GM12878 (cell line): ENCODE measurements at regions not wholly inside any gene's neighbourhood (a gene's known extent, or its start where the extent isn't known, plus 50 kb on each side); places are given as distances from the start of the nearest gene placed in this dataset.

Source experiments
- ATAC-seq: fragments of 200-7000 bp; cut with Tn5 transposase; 3 replicates; pipeline ENCODE4 v1.9.1; 2020; ENCODE audit warnings: mild to moderate bottlenecking, moderate library complexity
- BruUV-seq: library from RNA; stranded (reverse); fragments of 400-500 nt; replicated peaks from 2 replicates; lab custom pipeline; 2021; lab: Mats Ljungman, UMichigan
- CTCF ChIA-PET: fragments of 300-600 bp; sonication (Branson Sonifier 250); formaldehyde crosslinking; extraction: SDS; loops from one replicate; lab custom pipeline; 2021; ENCODE audit warnings: inconsistent platforms; lab: Yijun Ruan, JAX
- POLR2A ChIA-PET: fragments of 350-600 bp; formaldehyde crosslinking; extraction: SDS; loops from one replicate; lab custom pipeline; 2021; ENCODE audit warnings: inconsistent platforms; lab: Charles Lee
- RAD21 ChIA-PET: fragments of 300-600 bp; sonication (Branson Sonifier 250); formaldehyde crosslinking; loops from one replicate; lab custom pipeline; 2023; ENCODE audit warnings: antibody characterized with exemption; ENCODE audit not compliant: unreplicated experiment; lab: Charles Lee
- SMC1A ChIA-PET: fragments of 300-600 bp; sonication (Branson Sonifier 250); formaldehyde crosslinking; loops from one replicate; lab custom pipeline; 2023; ENCODE audit not compliant: unreplicated experiment, uncharacterized antibody; lab: Charles Lee
- DNase-seq: peaks from one replicate; pipeline ENCODE4 v3.0.0-alpha.2; 2011; ENCODE audit warnings: low read depth, low spot score
- FAIRE-seq: peaks from 3 replicates; lab custom pipeline; 2011; peaks lifted over from hg19 to GRCh38; lab: Jason Lieb, UNC
- H2AFZ ChIP-seq: 2 replicates; pipeline ENCODE4 v1.6.0; 2011; ENCODE audit warnings: low read depth, low read length, control low read depth; ENCODE audit not compliant: control insufficient read depth
- H3K27ac ChIP-seq: 2 replicates; pipeline ENCODE4 v1.5.1; 2011; ENCODE audit warnings: control low read depth; ENCODE audit not compliant: control insufficient read depth, insufficient read depth
- H3K27me3 ChIP-seq, 2 experiments: replicated peaks in 1 of 2; 2 replicates each; pipeline versions ENCODE4 v1.6.0 to v1.6.1; 2011; ENCODE audit warnings: low read length in 1 of 2; ENCODE audit not compliant: control insufficient read depth in 2 of 2, insufficient read depth in 2 of 2
- H3K36me3 ChIP-seq, 2 experiments: 2 replicates each; pipeline ENCODE4 v1.5.1; 2011; ENCODE audit warnings: low read length in 1 of 2; ENCODE audit not compliant: control insufficient read depth in 2 of 2, insufficient read depth in 2 of 2
- H3K4me1 ChIP-seq: 2 replicates; pipeline ENCODE4 v1.6.1; 2011; ENCODE audit warnings: mild to moderate bottlenecking, low read length, moderate library complexity, mixed read lengths; ENCODE audit not compliant: control insufficient read depth, insufficient read depth
- H3K4me2 ChIP-seq: 2 replicates; pipeline ENCODE4 v1.6.0; 2011; ENCODE audit warnings: control low read depth; ENCODE audit not compliant: control insufficient read depth, insufficient read depth
- H3K4me3 ChIP-seq: fragments of 200-600 bp; sonication (generic); 2 replicates; pipeline ENCODE4 v1.5.1; 2016
- H3K79me2 ChIP-seq: 2 replicates; pipeline ENCODE4 v1.6.0; 2011; ENCODE audit warnings: low read length; ENCODE audit not compliant: control insufficient read depth, insufficient read depth
- H3K9ac ChIP-seq: 2 replicates; pipeline ENCODE4 v1.8.0; 2011; ENCODE audit warnings: low read length, control low read depth, mixed read lengths; ENCODE audit not compliant: control insufficient read depth, insufficient read depth
- H3K9me3 ChIP-seq: replicated peaks from 3 replicates; pipeline ENCODE4 v1.5.1; 2011; ENCODE audit warnings: mild to moderate bottlenecking, low read length; ENCODE audit not compliant: control insufficient read depth, insufficient read depth
- H4K20me1 ChIP-seq: 2 replicates; pipeline ENCODE4 v1.6.0; 2011; ENCODE audit not compliant: control insufficient read depth, insufficient read depth
- BACH1 ChIP-seq: fragments of 450-650 bp; IDR thresholded peaks from 2 replicates; pipeline ENCODE4 v1.6.1; 2017; ENCODE audit warnings: mild to moderate bottlenecking, borderline replicate concordance
- CREM ChIP-seq: IDR thresholded peaks from 2 replicates; pipeline ENCODE4 v1.6.1; 2014; ENCODE audit warnings: antibody characterized with exemption, low read depth
- FOS ChIP-seq: IDR thresholded peaks from 3 replicates; pipeline ENCODE4 v1.6.1; 2011; ENCODE audit warnings: borderline replicate concordance; ENCODE audit not compliant: insufficient read length; ENCODE audit errors: extremely low read depth
- KDM1A ChIP-seq: fragments of 200-600 bp; sonication (generic); IDR thresholded peaks from 2 replicates; pipeline ENCODE4 v1.6.1; 2016; ENCODE audit warnings: borderline replicate concordance
- RCOR1 ChIP-seq: conservative IDR thresholded peaks from 2 replicates; pipeline ENCODE4 v1.6.1; 2012; ENCODE audit warnings: low read depth, low read length, improper control_type of control experiment
- WGBS: methylation state at CpG from one replicate; pipeline ENCODE4 v1.1.6; 2016; ENCODE audit warnings: low lambda C conversion rate; ENCODE audit not compliant: insufficient replicate concordance, insufficient coverage; ENCODE audit errors: missing lambda C conversion rate; 5-methylcytosine and 5-hydroxymethylcytosine counted together
- in situ Hi-C: fragments of 300-500 bp; cut with MboI; formaldehyde crosslinking; loops from 9 replicates; pipeline ENCODE4 v1.14.3; 2018; ENCODE audit warnings: mixed read lengths
- intact Hi-C: fragments of 100-400 bp; cut with micrococcal nuclease; formaldehyde crosslinking; loops from one replicate; pipeline ENCODE4 v1.14.2; 2022; ENCODE audit not compliant: unreplicated experiment
- TF ChIP-seq, protein P1 (sequence below): fragments of 450-650 bp; IDR thresholded peaks from 2 replicates; pipeline ENCODE4 v1.6.1; 2017; ENCODE audit warnings: mild to moderate bottlenecking, moderate library complexity
- TF ChIP-seq, protein P2 (sequence below): fragments of 450-650 bp; formaldehyde crosslinking; IDR thresholded peaks from 2 replicates; pipeline ENCODE4 v1.4.0; 2022; ENCODE audit warnings: mild to moderate bottlenecking, moderate library complexity
- TF ChIP-seq, protein P3 (sequence below): fragments of 450-650 bp; IDR thresholded peaks from 2 replicates; pipeline ENCODE4 v1.6.1; 2016; ENCODE audit warnings: mild to moderate bottlenecking, moderate library complexity, borderline replicate concordance
- TF ChIP-seq, protein P4 (sequence below): IDR thresholded peaks from 2 replicates; pipeline ENCODE4 v1.6.1; 2011; ENCODE audit warnings: borderline replicate concordance, low read depth, mild to moderate bottlenecking, moderate library complexity, low read length; ENCODE audit not compliant: insufficient read depth, poor library complexity, severe bottlenecking

DNA sequence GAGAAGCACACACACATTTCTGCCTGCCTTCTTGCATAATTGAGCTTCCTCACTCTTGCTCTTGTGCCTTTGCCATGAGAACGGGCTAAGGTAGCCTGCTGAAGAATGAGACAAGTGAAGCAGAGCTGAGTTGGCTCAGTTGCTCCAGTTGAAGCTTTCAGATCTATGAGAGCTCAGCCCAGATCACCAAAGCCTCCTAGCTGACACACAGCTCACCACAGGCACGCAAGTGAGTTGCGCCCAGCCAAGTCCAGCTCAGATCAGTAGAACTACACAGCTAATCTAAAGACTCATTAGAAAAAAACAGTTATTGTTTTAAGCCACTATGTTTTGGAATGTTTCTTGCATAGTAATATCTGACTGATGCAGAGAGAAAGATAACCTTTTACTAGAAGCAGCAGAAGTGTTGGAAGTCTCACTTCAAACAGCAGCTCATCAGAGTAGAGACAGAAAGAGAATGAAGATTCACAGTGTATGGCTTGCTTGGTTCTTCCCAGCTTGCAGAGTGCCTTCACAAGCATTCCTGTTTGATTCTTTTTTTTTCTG, 362.4 kb downstream of the MID1IP1 start:
- intact Hi-C loops = loop anchor here (5.0 kb wide), 1 partner anchor 79 kb away; no protein-coding TSS in a partner anchor
- DNase-seq (no peak), ATAC-seq (no peak), FAIRE-seq (no peak)
- H4K20me1 ChIP-seq = no peaks in the 10 kb centered on the region
- H3K27me3 ChIP-seq = no peaks in the 10 kb centered on the region
- H3K27ac ChIP-seq = no peak overlapping the region
- H3K4me1 ChIP-seq = peaks cover 11% of the 10 kb centered on the region
- no peak overlapping the region for H3K9ac ChIP-seq
- ChIA-PET CTCF (interaction anchor here (0.5 to 5.5 kb wide), 9 partner anchors 9 to 268 kb away, joined by 3 to 40 read pairs (median 6); no protein-coding TSS in a partner anchor), RAD21 (interaction anchor here (1.0 to 3.1 kb wide), 7 partner anchors 8 to 86 kb away, joined by 3 to 17 read pairs (median 3); no protein-coding TSS in a partner anchor), POLR2A (no interaction called here), SMC1A (interaction anchor here (0.7 to 2.8 kb wide), 11 partner anchors 9 to 99 kb away, joined by 3 to 13 read pairs (median 6); no protein-coding TSS in a partner anchor)
- no peaks in the 10 kb centered on the region; the same call in 2 of the 3 replicates for H3K9me3 ChIP-seq
- 61% methylated on average over 3 of the region's 3 CpGs for WGBS
- H3K4me2 ChIP-seq = no peak overlapping the region
- in situ Hi-C loops = no loop called here
- no peak overlapping the region for H3K4me3 ChIP-seq
- no TSS peak for BruUV-seq
- no peak overlapping the region for H2AFZ ChIP-seq
- no peaks in the 10 kb centered on the region for H3K79me2 ChIP-seq
- no peaks in the 10 kb centered on the region for H3K36me3 ChIP-seq
- TF ChIP-seq BACH1 (no peak), FOS (no peak), RCOR1 (no peak), CREM (no peak), KDM1A (no peak)
- TF ChIP-seq, protein P1, sequence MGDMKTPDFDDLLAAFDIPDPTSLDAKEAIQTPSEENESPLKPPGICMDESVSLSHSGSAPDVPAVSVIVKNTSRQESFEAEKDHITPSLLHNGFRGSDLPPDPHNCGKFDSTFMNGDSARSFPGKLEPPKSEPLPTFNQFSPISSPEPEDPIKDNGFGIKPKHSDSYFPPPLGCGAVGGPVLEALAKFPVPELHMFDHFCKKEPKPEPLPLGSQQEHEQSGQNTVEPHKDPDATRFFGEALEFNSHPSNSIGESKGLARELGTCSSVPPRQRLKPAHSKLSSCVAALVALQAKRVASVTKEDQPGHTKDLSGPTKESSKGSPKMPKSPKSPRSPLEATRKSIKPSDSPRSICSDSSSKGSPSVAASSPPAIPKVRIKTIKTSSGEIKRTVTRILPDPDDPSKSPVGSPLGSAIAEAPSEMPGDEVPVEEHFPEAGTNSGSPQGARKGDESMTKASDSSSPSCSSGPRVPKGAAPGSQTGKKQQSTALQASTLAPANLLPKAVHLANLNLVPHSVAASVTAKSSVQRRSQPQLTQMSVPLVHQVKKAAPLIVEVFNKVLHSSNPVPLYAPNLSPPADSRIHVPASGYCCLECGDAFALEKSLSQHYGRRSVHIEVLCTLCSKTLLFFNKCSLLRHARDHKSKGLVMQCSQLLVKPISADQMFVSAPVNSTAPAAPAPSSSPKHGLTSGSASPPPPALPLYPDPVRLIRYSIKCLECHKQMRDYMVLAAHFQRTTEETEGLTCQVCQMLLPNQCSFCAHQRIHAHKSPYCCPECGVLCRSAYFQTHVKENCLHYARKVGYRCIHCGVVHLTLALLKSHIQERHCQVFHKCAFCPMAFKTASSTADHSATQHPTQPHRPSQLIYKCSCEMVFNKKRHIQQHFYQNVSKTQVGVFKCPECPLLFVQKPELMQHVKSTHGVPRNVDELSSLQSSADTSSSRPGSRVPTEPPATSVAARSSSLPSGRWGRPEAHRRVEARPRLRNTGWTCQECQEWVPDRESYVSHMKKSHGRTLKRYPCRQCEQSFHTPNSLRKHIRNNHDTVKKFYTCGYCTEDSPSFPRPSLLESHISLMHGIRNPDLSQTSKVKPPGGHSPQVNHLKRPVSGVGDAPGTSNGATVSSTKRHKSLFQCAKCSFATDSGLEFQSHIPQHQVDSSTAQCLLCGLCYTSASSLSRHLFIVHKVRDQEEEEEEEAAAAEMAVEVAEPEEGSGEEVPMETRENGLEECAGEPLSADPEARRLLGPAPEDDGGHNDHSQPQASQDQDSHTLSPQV = no peak
- TF ChIP-seq, protein P2, sequence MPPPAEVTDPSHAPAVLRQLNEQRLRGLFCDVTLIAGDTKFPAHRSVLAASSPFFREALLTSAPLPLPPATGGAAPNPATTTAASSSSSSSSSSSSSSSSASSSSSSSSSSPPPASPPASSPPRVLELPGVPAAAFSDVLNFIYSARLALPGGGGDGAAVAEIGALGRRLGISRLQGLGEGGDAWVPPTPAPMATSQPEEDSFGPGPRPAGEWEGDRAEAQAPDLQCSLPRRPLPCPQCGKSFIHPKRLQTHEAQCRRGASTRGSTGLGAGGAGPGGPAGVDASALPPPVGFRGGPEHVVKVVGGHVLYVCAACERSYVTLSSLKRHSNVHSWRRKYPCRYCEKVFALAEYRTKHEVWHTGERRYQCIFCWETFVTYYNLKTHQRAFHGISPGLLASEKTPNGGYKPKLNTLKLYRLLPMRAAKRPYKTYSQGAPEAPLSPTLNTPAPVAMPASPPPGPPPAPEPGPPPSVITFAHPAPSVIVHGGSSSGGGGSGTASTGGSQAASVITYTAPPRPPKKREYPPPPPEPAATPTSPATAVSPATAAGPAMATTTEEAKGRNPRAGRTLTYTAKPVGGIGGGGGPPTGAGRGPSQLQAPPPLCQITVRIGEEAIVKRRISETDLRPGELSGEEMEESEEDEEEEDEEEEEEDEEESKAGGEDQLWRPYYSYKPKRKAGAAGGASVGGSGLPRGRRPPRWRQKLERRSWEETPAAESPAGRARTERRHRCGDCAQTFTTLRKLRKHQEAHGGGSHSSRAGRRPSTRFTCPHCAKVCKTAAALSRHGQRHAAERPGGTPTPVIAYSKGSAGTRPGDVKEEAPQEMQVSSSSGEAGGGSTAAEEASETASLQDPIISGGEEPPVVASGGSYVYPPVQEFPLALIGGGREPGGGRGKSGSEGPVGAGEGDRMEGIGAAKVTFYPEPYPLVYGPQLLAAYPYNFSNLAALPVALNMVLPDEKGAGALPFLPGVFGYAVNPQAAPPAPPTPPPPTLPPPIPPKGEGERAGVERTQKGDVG (CRISPR knock-in tag) = no peak
- TF ChIP-seq, protein P3, sequence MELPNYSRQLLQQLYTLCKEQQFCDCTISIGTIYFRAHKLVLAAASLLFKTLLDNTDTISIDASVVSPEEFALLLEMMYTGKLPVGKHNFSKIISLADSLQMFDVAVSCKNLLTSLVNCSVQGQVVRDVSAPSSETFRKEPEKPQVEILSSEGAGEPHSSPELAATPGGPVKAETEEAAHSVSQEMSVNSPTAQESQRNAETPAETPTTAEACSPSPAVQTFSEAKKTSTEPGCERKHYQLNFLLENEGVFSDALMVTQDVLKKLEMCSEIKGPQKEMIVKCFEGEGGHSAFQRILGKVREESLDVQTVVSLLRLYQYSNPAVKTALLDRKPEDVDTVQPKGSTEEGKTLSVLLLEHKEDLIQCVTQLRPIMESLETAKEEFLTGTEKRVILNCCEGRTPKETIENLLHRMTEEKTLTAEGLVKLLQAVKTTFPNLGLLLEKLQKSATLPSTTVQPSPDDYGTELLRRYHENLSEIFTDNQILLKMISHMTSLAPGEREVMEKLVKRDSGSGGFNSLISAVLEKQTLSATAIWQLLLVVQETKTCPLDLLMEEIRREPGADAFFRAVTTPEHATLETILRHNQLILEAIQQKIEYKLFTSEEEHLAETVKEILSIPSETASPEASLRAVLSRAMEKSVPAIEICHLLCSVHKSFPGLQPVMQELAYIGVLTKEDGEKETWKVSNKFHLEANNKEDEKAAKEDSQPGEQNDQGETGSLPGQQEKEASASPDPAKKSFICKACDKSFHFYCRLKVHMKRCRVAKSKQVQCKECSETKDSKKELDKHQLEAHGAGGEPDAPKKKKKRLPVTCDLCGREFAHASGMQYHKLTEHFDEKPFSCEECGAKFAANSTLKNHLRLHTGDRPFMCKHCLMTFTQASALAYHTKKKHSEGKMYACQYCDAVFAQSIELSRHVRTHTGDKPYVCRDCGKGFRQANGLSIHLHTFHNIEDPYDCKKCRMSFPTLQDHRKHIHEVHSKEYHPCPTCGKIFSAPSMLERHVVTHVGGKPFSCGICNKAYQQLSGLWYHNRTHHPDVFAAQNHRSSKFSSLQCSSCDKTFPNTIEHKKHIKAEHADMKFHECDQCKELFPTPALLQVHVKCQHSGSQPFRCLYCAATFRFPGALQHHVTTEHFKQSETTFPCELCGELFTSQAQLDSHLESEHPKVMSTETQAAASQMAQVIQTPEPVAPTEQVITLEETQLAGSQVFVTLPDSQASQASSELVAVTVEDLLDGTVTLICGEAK = no peak
- TF ChIP-seq, protein P4, sequence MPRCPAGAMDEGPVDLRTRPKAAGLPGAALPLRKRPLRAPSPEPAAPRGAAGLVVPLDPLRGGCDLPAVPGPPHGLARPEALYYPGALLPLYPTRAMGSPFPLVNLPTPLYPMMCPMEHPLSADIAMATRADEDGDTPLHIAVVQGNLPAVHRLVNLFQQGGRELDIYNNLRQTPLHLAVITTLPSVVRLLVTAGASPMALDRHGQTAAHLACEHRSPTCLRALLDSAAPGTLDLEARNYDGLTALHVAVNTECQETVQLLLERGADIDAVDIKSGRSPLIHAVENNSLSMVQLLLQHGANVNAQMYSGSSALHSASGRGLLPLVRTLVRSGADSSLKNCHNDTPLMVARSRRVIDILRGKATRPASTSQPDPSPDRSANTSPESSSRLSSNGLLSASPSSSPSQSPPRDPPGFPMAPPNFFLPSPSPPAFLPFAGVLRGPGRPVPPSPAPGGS = no peak
